ENCODE measurements at regions not wholly inside any gene's neighbourhood (a gene's known extent, or its start where the extent isn't known, plus 50 kb on each side); places are given as distances from the start of the nearest gene placed in this dataset.

DNA sequence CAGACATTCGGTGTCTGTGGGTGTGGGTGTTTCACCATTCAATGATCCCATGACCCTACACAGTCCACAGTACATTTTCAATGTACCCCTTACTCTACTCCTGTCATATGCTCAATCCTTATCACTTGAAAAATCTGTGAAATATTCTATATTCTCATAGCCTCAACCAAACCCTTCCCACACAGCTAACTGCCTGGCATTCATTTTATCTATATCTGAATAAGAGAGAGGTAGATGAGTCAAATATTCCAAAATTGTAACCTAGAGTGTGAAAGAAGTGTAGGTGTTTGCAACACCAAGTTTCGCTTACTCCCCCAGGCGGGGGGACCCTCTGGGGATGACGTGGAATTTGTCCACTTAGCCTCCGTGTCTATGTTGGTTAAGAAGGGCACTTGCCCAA is 354.8 kb downstream of the ETS1 start:
- no peak for FAIRE-seq
- no peak for DNase-seq (ENCODE audit: insufficient read length, low spot score)
- TF ChIP-seq, protein P1, sequence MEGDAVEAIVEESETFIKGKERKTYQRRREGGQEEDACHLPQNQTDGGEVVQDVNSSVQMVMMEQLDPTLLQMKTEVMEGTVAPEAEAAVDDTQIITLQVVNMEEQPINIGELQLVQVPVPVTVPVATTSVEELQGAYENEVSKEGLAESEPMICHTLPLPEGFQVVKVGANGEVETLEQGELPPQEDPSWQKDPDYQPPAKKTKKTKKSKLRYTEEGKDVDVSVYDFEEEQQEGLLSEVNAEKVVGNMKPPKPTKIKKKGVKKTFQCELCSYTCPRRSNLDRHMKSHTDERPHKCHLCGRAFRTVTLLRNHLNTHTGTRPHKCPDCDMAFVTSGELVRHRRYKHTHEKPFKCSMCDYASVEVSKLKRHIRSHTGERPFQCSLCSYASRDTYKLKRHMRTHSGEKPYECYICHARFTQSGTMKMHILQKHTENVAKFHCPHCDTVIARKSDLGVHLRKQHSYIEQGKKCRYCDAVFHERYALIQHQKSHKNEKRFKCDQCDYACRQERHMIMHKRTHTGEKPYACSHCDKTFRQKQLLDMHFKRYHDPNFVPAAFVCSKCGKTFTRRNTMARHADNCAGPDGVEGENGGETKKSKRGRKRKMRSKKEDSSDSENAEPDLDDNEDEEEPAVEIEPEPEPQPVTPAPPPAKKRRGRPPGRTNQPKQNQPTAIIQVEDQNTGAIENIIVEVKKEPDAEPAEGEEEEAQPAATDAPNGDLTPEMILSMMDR (IDR thresholded peaks at IDR 0.05; ENCODE audit: insufficient read depth, missing control alignments): no peak

DNA sequence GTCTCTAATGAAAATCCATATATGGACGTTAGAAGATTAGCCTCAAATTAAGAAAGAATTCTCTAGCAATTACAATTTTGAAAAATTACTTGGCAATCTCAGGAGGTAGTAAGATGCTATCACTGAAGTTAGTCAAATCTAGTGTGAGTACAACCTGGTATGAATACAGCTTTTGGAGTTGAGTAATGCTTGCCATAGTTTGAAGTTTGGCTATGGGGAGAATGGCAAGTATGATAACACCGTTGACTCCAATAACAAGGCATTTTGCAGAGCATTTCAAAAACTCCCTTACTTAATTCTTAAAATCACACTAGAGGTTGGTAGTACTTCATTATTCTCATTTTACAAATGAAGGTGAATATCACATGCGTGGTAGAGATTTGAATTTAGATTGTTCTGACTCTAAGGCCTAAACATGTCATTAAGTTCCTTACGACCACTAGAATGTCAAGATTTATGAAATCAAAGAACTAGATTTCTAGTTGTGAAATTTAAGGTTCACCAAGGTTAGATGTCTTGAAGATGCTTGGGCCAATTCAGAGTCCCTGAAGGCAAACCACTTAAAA is 355.4 kb downstream of the ETS1 start:
- FAIRE-seq (no peak), DNase-seq (ENCODE audit: insufficient read length, low spot score) (no peak)
- TF ChIP-seq, protein P1 (IDR thresholded peaks at IDR 0.05; ENCODE audit: insufficient read depth, missing control alignments): no peak

DNA sequence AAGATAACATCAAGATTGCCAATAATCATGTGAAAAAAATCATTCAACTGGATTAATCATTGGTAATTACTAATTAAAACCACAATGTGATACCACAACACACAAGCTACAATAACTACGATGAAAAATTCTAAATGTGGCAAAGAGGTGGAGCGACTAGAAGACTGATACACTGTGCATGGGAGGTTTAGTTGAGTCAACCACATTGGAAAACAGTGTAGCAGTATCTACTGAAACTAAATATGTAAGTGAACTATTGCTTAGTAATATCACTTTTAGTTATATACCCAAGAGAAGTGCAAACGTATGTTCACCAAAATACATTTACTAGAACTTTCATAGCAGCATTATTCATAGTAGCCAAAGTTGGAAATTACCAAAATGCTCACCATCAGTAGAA is 359.9 kb downstream of the ETS1 start:
- FAIRE-seq (no peak), DNase-seq (ENCODE audit: insufficient read length, low spot score) (no peak)
- TF ChIP-seq, protein P1 (IDR thresholded peaks at IDR 0.05; ENCODE audit: insufficient read depth, missing control alignments): no peak

DNA sequence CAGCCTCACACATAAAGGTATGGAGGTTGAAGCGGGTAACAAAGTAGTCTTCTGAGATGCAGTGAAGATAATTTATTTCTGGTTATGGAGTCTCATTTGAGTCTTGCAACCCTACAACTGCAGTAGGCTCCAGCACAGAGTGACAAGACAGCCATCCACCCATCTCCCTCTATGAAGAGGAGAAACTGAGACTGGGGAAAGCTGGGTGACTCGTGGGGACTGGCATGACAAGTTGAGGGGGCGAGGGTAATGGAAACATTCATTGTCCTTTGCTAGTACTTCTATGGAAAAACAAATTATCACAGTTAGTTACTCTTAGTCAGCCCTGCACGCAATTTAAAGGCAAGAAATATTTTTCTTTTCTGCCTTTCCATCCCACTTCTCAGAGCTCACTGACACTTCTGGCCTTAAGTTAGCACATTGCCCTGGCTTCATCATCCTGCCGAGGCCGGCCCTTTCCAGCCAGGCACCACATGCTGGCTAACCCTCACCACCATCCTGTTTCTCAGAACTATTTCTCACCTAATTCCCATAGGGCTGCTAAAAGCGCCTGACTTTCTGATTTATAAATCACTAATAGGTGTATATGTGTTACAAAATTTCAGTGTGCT is 361.1 kb downstream of the ETS1 start:
- TF ChIP-seq, protein P1 (IDR thresholded peaks at IDR 0.05; ENCODE audit: insufficient read depth, missing control alignments): no peak
- FAIRE-seq: no peak
- no peak for DNase-seq (ENCODE audit: insufficient read length, low spot score)

DNA sequence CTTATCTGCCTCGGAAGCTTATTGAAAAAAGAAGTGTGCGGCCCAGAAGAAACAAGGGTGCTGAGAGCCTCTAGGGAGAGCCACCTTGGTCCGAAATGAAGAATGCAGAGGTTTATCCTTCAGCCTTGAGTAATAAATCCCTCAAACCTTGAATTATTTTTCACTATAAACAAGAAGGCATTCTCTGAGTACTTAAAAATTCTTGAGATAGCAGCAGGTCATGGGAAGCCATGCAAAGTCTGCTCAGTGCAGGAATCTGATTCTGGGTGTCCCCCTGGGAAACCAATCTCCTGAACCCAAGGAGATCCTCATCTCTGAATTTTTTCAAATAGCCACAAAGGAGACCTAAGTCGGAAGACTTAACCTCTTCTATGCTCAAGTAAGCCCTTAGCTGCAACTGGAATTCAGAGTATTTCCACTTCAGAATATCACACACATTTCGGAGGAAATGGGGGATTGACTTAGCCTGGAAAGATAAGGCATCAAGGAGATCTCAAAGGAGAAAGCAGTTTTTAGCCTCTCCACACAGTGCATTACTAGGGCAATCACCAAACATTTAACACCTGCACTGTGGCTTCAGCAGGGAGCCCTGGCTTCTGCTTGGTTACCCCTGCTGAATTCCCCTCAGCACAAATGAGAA is 365.0 kb downstream of the ETS1 start:
- TF ChIP-seq, protein P1 (IDR thresholded peaks at IDR 0.05; ENCODE audit: insufficient read depth, missing control alignments): no peak
- FAIRE-seq: no peak
- DNase-seq (ENCODE audit: insufficient read length, low spot score): no peak

DNA sequence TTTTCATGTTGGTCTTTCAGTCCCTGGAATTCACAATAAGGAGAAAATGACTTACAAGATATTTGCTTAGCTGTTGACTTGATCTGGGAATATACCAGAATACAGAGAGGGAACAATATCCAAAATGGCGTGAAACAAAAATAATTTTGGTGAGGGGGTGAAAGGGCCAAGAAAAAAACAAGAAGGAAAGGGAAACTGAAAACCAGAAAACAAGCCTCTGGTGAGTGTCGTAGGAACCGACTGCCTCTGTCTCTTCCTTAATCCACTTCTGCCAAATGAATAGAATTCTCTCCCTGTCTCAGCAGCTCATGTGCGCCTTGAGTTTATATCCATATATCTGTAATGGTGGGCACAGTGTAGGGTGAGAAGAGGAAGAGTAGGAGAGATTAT is 367.6 kb downstream of the ETS1 start:
- TF ChIP-seq, protein P1 (IDR thresholded peaks at IDR 0.05; ENCODE audit: insufficient read depth, missing control alignments): no peak
- no peak for DNase-seq (ENCODE audit: insufficient read length, low spot score)
- no peak for FAIRE-seq

DNA sequence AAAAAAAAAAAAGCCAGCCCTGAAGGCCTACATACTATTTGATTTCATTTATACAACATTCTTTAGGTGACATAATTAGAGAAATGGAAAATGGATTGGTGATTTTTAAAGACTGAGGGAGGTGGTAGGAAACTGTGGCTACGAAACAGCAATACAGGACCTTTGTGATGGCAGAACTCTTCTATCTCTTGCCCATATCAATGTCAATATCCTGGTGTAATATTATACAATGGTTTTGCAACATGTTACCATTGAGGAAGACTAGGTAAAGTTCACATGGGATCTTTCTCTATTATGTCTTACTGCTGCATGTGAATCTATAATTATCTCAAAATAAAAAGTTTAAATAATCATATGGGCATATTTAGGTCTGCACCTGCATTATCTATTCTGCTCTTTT is 371.2 kb downstream of the ETS1 start:
- FAIRE-seq: no peak
- no peak for DNase-seq (ENCODE audit: insufficient read length, low spot score)
- TF ChIP-seq, protein P1 (IDR thresholded peaks at IDR 0.05; ENCODE audit: insufficient read depth, missing control alignments): no peak
